ENCODE measurements at regions not wholly inside any gene's neighbourhood (a gene's known extent, or its start where the extent isn't known, plus 50 kb on each side); places are given as distances from the start of the nearest gene placed in this dataset.

GRCh38 chr10:111706331-111706730, 477.2 kb downstream of the GPAM start:
- no peaks in the 10 kb centered on the region for H3K79me1 ChIP-seq (ENCODE audit: low read depth, low read length)
- H2BK20ac ChIP-seq (ENCODE audit: low read length): no peak overlapping the region
- no peaks in the 10 kb centered on the region for H3K9me3 ChIP-seq (ENCODE audit: insufficient read depth in 2 of 2, low read depth in 1 of 2, low read length in 1 of 2)
- H3K27me3 ChIP-seq (replicated peaks in 1 of 4; ENCODE audit: control insufficient read depth in 3 of 4, extremely low read depth in 1 of 4, insufficient read depth in 3 of 4, low read length in 3 of 4): no peaks in the 10 kb centered on the region
- H3K4me2 ChIP-seq (ENCODE audit: insufficient read depth in 1 of 2, low read depth in 2 of 2, low read length in 2 of 2): no peak overlapping the region
- no peak overlapping the region for H4K5ac ChIP-seq (ENCODE audit: insufficient read length, low read depth, low read length)
- H3K23ac ChIP-seq (ENCODE audit: insufficient read length): no peak overlapping the region
- no peaks in the 10 kb centered on the region for H3K79me2 ChIP-seq (ENCODE audit: control insufficient read depth in 1 of 2, insufficient read depth in 2 of 2, low read length in 2 of 2)
- no peak overlapping the region for H3K4ac ChIP-seq (replicated peaks; ENCODE audit: insufficient read length, low read depth, low read length)
- no peaks in the 10 kb centered on the region for H3K4me1 ChIP-seq (replicated peaks in 1 of 4; ENCODE audit: control insufficient read depth in 3 of 4, insufficient read depth in 4 of 4, low read length in 3 of 4)
- no peak overlapping the region for H2AK5ac ChIP-seq (ENCODE audit: low read depth, low read length)
- no peak overlapping the region for H2BK120ac ChIP-seq (replicated peaks; ENCODE audit: low read depth, low read length)
- no peak overlapping the region for H3K27ac ChIP-seq (ENCODE audit: low read depth, low read length)
- no peaks in the 10 kb centered on the region for H4K20me1 ChIP-seq (replicated peaks in 1 of 2; ENCODE audit: control insufficient read depth in 1 of 2, insufficient read depth in 2 of 2, low read length in 2 of 2)
- H3K36me3 ChIP-seq (ENCODE audit: control insufficient read depth in 2 of 4, insufficient read depth in 4 of 4, low read length in 3 of 4): no peaks in the 10 kb centered on the region
- 86% methylated on average over 4 of the region's 4 CpGs; no CpG with 5 or more reads in 1 of the 2 experiments for WGBS, 2 experiments (ENCODE audit: extremely low coverage in 1 of 2, insufficient coverage in 1 of 2, insufficient read length in 1 of 2, insufficient replicate concordance in 2 of 2, low coverage in 1 of 2, low lambda C conversion rate in 2 of 2, missing lambda C conversion rate in 1 of 2)
- no peak overlapping the region for H3K4me3 ChIP-seq (ENCODE audit: extremely low read depth in 1 of 4, insufficient read depth in 2 of 4, low read depth in 3 of 4, low read length in 4 of 4)
- FAIRE-seq (no peak), DNase-seq (ENCODE audit: low read depth in 1 of 2, low spot score in 2 of 2) (no peak)
- H2BK15ac ChIP-seq (ENCODE audit: low read length): no peak overlapping the region
- no peak overlapping the region for H2AFZ ChIP-seq (ENCODE audit: low read length)
- no peak overlapping the region; the same call in 1 of the 2 replicates for H4K8ac ChIP-seq (ENCODE audit: extremely low read depth, insufficient read depth, low read length)
- H2BK12ac ChIP-seq (ENCODE audit: low read depth, low read length): no peak overlapping the region
- no peak overlapping the region for H2BK5ac ChIP-seq (ENCODE audit: low read depth, low read length)
- POLR2A ChIA-PET (ENCODE audit: partially characterized antibody): no interaction called here
- H3K56ac ChIP-seq (replicated peaks; ENCODE audit: insufficient read length, low read depth, low read length): no peak overlapping the region
- TF ChIP-seq HDAC2 (IDR thresholded peaks at IDR 0.05; ENCODE audit: borderline replicate concordance in 1 of 2, low read depth in 2 of 2, low read length in 2 of 2): no peak
- TF ChIP-seq SIRT6 (IDR thresholded peaks at IDR 0.05; ENCODE audit: low read length): no peak
- no peak for TF ChIP-seq BRCA1 (IDR thresholded peaks at IDR 0.05; ENCODE audit: low read depth, low read length)
- TF ChIP-seq CBX5 (IDR thresholded peaks at IDR 0.05; ENCODE audit: low read depth, low read length): no peak
- TF ChIP-seq CTCF (IDR thresholded peaks at IDR 0.05; ENCODE audit: control extremely low read depth in 1 of 3, insufficient read depth in 1 of 3, low read depth in 1 of 3, low read length in 3 of 3): no peak
- no peak for TF ChIP-seq JUND (IDR thresholded peaks at IDR 0.05; ENCODE audit: low read length)
- TF ChIP-seq POU5F1 (IDR thresholded peaks at IDR 0.05; ENCODE audit: low read depth, low read length): no peak
- no peak for TF ChIP-seq JUN (IDR thresholded peaks at IDR 0.05; ENCODE audit: low read depth, low read length)
- no peak for TF ChIP-seq EZH2 (IDR thresholded peaks at IDR 0.05; ENCODE audit: low read depth, low read length, severe bottlenecking)
- no peak for TF ChIP-seq GABPA (IDR thresholded peaks at IDR 0.05; ENCODE audit: borderline replicate concordance, insufficient read depth, low read length)
- TF ChIP-seq FOSL1 (IDR thresholded peaks at IDR 0.05; ENCODE audit: insufficient read depth, low read depth, low read length): no peak
- TF ChIP-seq MAX (IDR thresholded peaks at IDR 0.05): no peak
- H3K23me2 ChIP-seq (ENCODE audit: low read depth, low read length): no peaks in the 10 kb centered on the region
- H3K9ac ChIP-seq (replicated peaks in 1 of 4; ENCODE audit: extremely low read depth in 1 of 4, low read depth in 3 of 4, low read length in 3 of 4): no peak overlapping the region
- H3K18ac ChIP-seq (ENCODE audit: extremely low read depth, low read length): no peak overlapping the region
- no peak overlapping the region for H3K14ac ChIP-seq (ENCODE audit: insufficient read length)
- CTCF ChIA-PET (ENCODE audit: partially characterized antibody): no interaction called here
- no peak overlapping the region for H4K91ac ChIP-seq (replicated peaks; ENCODE audit: insufficient read length, low read length)

Data from H1 (cell line).